DMS 273 (cell line): ENCODE measurements at regions not wholly inside any gene's neighbourhood (a gene's known extent, or its start where the extent isn't known, plus 50 kb on each side); places are given as distances from the start of the nearest gene placed in this dataset.
"Not testable (repeated sequence)": the region's sequence is repeated elsewhere in the genome, so short reads cannot be mapped to it uniquely, and the experiment has no call there.

Experiments used
- DNase-seq: peaks from one replicate; lab custom pipeline; 2025; ENCODE audit not compliant: unreplicated experiment; lab: John Stamatoyannopoulos, UW

GRCh38 chr20:12717061-12717460 lies 291.7 kb upstream of the SPTLC3 start:
- DNase-seq = no peak

GRCh38 chr20:12718619-12719018 lies 290.2 kb upstream of the SPTLC3 start:
- DNase-seq = no peak

DNA sequence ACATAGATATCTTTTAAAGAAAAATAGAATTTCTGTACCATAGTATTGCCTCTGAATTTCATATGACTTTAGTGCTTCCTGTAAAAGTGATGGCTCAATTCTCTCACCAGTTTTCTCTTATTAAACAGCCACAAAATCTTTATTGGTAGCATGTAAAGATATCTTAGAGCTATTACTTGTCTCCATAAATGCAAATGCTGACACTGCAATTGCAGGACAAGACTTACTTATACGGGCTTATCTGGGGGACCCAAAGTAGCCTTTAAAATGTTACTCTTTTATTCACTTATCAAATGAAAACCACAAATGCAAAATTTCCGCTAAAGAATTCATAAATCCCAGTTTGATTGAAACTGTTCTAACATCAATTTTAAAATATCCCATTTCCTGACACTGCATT lies 287.1 kb upstream of the SPTLC3 start:
- no peak for DNase-seq

DNA sequence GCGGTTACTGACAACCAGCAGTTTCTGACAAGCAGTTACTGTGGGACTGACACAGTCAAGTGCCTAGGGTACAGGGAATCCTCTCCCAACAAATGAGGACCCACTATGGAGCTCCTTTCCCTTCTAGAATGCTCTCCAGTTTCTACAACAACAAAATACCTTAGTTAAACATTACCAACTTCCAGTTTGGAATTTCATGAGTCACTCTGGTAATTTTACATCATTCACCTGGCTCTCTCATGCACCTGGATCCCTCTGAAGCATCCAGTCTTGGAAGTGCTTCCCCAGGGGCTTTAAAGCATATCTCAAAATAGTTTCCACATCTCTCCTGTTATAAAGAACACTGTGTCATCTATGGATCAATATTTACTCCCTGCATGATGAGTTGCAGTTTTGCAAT lies 286.7 kb upstream of the SPTLC3 start:
- no peak for DNase-seq

DNA sequence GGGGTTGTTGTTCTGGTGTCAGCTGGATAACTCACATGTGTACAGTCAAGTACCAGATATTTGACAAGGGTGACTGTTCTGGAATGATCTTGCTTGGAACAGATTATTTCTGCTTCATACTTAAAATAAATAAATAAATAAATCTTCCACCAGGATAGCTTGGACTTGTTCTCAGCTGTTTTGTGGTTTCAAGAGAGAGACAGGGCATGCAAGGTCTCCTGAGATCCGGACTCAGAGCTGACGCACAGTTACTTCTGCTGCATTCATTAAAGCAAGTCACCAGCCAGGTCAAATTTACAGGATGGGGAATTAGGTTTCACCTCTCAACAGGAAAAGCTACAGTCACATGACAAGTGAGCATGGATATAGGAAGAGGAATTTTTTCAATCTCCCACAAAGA lies 285.0 kb upstream of the SPTLC3 start:
- DNase-seq = no peak

- no peak for DNase-seq
Observed at GRCh38 chr20:12728782-12729181, 280.0 kb upstream of the SPTLC3 start.

DNA sequence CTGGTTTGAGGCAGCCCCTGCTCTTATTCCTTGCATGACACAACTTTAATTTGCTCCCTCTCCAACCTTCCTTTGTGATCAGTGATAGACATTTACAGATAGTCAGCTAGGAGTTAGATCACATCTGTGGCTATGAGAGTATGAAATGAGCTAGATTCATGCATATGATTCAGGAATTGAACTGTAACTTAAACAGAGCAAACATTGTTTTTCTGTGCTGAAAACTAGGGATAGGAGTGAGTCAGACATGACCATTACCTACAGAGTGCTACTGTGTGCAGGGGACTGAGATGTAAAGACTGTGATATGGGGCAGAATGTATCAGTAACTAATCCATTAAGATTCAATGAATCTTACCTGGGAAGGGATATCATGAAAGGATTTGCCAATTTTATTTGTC lies 279.4 kb upstream of the SPTLC3 start:
- DNase-seq = no peak

- DNase-seq = no peak
Observed at GRCh38 chr20:12733811-12734210, 275.0 kb upstream of the SPTLC3 start.

DNA sequence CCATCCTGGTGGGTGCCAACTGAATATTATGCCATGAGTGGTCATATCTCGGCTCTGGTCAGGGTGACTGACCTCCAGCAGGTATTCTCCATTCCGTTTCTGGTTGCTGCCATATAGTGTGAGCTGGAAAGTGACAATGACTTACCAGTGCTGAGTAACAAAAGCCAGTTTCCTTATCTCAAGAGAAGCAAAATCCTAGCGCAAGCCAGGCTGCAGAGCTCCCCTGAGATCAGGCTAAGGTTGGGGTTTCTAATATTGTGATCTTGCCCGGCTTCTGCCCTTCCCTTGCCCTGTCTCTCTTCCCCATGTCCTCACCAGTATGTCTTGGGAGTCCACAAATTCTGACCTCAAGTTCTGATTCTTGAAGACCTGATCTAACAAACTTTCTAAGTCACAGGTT lies 271.3 kb upstream of the SPTLC3 start:
- no peak for DNase-seq

DNA sequence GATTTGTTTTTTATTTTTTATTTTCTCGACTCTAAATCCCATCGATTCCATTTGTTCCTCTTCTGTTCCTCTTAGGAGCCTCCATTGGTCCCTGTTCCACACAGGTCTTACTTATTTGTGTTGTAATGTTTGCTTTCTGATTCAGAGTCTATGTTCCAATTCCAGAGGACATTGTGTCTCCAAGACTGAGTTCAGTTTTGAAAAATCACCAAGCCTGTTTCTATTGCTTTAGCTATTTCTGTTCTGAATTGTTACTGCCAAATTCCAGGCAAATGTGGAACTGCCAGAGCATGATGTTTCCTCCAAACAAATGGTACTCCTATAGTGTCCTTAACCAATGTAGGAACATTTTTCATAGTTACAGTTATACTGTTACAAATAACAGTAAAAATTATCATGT lies 270.9 kb upstream of the SPTLC3 start:
- no peak for DNase-seq

- no peak for DNase-seq
Observed at GRCh38 chr20:12740647-12741046, 268.1 kb upstream of the SPTLC3 start.

DNA sequence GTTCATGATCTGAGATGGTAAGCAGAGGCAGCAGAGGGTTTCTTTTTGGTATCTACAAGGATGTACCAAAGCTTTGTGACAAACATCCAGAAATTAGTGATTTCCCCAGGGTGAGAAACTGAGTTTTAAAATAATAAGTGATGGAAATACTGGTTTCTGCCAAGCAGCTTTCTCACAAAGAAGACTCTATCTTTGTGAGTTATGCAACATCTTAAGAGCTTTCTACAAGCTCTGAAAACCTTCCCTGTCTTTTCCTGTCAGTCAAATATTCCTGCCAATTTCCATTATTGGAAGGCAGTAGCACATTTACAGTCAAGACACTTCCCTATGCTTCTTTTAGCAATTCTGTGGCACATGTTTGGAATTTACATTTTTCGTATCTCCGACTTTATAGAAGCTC lies 264.7 kb upstream of the SPTLC3 start:
- no peak for DNase-seq

GRCh38 chr20:12748359-12748994 lies 260.3 kb upstream of the SPTLC3 start:
- no peak for DNase-seq

DNA sequence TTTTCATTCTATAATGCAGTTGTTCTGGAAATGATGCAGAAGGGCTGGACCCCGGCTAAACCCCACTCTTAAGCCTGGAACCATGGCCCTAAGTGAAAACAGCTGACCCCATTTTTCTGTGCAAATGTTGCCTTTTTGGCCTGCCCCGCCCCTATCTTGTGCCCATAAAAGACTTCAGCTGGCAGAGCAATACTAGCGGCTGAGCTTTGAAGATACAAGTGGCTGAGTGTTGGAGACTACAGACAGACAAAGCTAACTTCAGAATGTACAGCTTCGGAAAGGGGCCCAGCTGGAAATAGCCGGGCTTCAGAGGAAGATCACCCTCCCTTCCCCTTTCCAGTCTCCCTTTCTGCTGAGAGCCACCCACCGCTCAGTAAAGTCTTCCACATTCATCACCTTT lies 258.6 kb upstream of the SPTLC3 start:
- no peak for DNase-seq

GRCh38 chr20:12752900-12753693 lies 255.7 kb upstream of the SPTLC3 start:
- DNase-seq = not testable (repeated sequence)

- DNase-seq = not testable (repeated sequence)
Observed at GRCh38 chr20:12753742-12754141, 255.0 kb upstream of the SPTLC3 start.

DNA sequence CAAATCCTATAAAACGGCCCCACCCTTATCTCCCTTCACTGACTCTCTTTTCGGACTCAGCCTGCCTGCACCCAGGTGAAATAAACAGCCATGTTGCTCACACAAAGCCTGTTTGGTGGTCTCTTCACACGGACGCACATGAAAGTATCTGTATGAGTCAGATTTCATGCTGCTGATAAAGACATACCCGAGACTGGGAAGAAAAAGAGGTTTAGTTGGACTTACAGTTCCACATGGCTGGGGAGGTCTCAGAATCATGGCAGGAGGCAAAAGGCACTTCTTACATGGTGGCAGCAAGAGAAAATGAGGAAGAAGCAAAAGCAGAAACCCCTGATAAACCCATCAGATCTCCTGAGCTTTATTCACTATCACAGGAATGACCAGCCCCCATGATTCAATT lies 249.3 kb upstream of the SPTLC3 start:
- DNase-seq = not testable (repeated sequence)

DNA sequence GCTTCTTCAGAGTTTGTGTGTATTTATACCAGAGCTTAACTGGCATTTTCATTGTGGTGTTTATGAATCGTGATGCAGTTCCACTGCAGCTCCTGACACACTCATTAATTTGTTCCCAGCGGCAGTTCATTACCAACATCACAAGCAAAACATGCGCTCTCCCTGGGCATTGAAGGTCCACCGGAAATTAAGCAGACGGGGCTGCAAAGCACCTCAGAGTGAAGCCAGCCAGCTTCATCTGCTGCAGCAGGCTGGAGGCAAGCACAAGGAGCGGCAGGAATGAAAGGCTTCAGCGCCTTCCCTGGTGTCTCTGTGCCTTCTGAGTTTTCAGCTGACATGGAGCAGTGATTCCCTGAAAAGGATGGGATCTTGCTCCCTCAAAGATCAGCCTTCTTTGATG lies 246.0 kb upstream of the SPTLC3 start:
- no peak for DNase-seq

DNA sequence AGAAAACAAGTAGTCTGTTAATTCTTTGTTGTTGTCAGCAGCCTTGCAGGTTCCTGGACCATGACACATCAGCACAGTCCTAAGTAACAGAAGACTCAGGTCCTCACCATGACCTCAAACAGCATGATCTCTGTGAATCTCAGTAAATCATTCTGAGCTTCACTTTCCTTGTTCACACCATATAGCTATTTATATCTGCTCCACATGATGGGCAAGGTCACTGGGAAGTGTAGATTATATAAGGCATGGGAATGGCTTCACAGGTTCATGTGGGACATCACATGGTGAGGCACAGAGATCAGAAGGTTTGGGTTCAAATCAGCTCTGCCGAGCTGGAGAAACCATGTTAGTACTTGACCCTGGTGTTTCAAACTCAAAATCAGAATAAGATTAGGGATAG lies 245.4 kb upstream of the SPTLC3 start:
- no peak for DNase-seq

- DNase-seq = no peak
Observed at GRCh38 chr20:12764053-12764452, 244.7 kb upstream of the SPTLC3 start.

DNA sequence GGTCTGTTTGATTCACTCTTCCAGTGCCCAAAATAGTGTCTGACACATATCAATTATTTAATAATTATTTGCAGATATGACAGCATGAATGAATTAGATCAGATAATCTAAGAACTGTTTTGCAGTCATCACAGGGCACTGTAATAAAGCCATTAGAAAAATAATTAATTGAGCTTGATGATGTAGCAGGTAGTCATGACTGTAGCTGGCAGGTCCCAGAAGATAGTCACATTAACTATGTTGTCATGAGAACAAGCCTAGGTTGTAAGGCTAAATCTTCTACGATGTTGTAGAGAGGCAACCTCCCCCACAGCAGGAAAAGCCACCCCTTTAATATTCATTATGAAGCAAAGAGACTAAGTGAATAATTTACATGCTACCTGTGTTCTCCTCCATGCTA lies 243.9 kb upstream of the SPTLC3 start:
- DNase-seq = no peak

DNA sequence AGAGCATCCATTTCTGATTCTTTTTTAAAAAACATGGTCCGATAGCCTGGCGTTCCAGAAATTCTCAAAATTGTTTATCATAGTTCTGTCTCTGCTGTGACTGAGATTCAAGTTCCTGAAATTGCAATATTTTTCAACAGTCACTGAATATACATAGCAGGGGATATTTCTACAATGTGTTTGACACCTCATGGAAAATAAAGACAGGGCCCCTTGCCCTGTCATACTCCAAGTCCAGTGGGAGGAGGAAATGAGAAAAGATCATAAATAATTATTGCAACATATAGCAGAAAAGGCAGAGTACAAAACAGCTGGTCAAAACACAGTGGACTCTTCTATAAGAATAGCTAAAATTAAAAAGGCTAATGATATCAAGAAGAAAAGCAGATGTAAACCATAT lies 234.8 kb upstream of the SPTLC3 start:
- DNase-seq = no peak

- no peak for DNase-seq
Observed at GRCh38 chr20:12775041-12775440, 233.7 kb upstream of the SPTLC3 start.
